SK-N-SH treated with all-trans-retinoic acid at 6 μM for 48 hours (cell line): ENCODE measurements at regions not wholly inside any gene's neighbourhood (a gene's known extent, or its start where the extent isn't known, plus 50 kb on each side); places are given as distances from the start of the nearest gene placed in this dataset.

Experiments
- ARNTL ChIP-seq: fragments of 450-650 bp; formaldehyde crosslinking; IDR thresholded peaks from 2 replicates; pipeline ENCODE4 v1.5.0; 2020; ENCODE audit warnings: low read depth, mild to moderate bottlenecking, moderate library complexity, borderline replicate concordance
- BACH2 ChIP-seq: fragments of 250-450 bp; sonication (Bioruptor Pico); IDR thresholded peaks from 2 replicates; pipeline ENCODE4 v1.9.0; 2021; ENCODE audit warnings: mild to moderate bottlenecking, borderline replicate concordance
- CREB5 ChIP-seq: fragments of 250-450 bp; sonication (Bioruptor Pico); IDR thresholded peaks from 2 replicates; pipeline ENCODE4 v1.5.1; 2020; ENCODE audit warnings: low read depth, mild to moderate bottlenecking, moderate library complexity
- ISL1 ChIP-seq: fragments of 250-450 bp; sonication (Bioruptor Pico); IDR thresholded peaks from 2 replicates; pipeline ENCODE4 v2.1.2; 2022; ENCODE audit warnings: mild to moderate bottlenecking, moderate library complexity
- OSR1 ChIP-seq: fragments of 250-450 bp; sonication (Bioruptor Pico); IDR thresholded peaks from 2 replicates; pipeline ENCODE4 v1.8.0; 2022; ENCODE audit warnings: moderate library complexity, mild to moderate bottlenecking, inconsistent platforms
- ZC3H10 ChIP-seq: fragments of 250-450 bp; sonication (Bioruptor Pico); IDR thresholded peaks from 2 replicates; pipeline ENCODE4 v1.5.1; 2021; ENCODE audit warnings: mild to moderate bottlenecking, moderate library complexity
- ZFP3 ChIP-seq: fragments of 250-450 bp; sonication (Bioruptor Pico); IDR thresholded peaks from 2 replicates; pipeline ENCODE4 v1.5.0; 2020; ENCODE audit warnings: mild to moderate bottlenecking, moderate library complexity
- TF ChIP-seq, protein P1 (sequence below): fragments of 250-450 bp; sonication (Bioruptor Pico); IDR thresholded peaks from 2 replicates; pipeline ENCODE4 v1.8.0; 2020; ENCODE audit warnings: mild to moderate bottlenecking, moderate library complexity, borderline replicate concordance

DNA sequence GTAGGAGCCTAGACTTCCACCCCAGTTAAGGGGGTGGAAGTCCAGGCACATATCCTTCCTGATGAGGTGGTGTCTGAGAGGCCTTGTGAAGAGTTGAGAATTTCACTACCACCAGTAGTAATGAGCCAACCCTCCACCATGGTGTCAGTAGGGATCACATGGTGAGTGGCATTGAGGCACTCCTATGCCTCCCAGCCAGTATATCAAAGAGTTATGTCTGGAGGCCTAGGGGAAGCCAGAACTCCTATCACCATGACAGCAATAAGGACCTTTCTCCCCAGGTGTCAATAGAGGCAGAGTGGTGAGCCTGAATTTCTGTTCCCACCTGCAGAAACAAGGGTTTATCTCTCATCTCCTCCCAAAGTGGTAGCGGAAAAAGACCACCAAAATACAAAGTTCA, 106.6 kb upstream of the ADTRP start:
- TF ChIP-seq ZFP3 (CRISPR knock-in tag) (no peak), BACH2 (CRISPR knock-in tag) (no peak), ZC3H10 (CRISPR knock-in tag) (no peak), ISL1 (CRISPR knock-in tag) (no peak), CREB5 (no peak), OSR1 (CRISPR knock-in tag) (no peak), ARNTL (no peak)
- TF ChIP-seq, protein P1, sequence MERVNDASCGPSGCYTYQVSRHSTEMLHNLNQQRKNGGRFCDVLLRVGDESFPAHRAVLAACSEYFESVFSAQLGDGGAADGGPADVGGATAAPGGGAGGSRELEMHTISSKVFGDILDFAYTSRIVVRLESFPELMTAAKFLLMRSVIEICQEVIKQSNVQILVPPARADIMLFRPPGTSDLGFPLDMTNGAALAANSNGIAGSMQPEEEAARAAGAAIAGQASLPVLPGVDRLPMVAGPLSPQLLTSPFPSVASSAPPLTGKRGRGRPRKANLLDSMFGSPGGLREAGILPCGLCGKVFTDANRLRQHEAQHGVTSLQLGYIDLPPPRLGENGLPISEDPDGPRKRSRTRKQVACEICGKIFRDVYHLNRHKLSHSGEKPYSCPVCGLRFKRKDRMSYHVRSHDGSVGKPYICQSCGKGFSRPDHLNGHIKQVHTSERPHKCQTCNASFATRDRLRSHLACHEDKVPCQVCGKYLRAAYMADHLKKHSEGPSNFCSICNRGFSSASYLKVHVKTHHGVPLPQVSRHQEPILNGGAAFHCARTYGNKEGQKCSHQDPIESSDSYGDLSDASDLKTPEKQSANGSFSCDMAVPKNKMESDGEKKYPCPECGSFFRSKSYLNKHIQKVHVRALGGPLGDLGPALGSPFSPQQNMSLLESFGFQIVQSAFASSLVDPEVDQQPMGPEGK (CRISPR knock-in tag) = no peak
